ENCODE measurements at regions not wholly inside any gene's neighbourhood (a gene's known extent, or its start where the extent isn't known, plus 50 kb on each side); places are given as distances from the start of the nearest gene placed in this dataset.
"Not testable (repeated sequence)": the region's sequence is repeated elsewhere in the genome, so short reads cannot be mapped to it uniquely, and the experiment has no call there.

- DNase-seq, result no peak
These were observed 201.2 kb downstream of the FAM43A start for GRCh38 chr3:194886836-194887235.

DNA sequence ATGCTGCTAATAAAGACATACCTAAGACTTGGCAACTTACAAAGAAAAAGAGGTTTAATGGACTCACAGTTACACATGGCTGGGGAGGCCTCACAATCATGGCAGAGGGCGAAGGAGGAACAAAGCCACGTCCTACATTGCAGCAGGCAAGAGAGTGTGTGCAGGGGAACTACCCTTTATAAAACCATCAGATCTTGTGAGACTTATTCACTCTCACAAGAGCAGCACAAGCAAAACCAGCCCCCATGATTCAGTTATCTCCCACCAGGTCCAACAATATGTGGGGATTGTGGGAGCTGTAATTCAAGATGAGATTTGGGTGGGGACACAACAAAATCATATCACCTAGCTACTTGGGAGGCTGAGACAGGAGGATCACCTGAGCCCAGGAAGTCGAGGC is 202.4 kb downstream of the FAM43A start:
- DNase-seq, result not testable (repeated sequence)

- DNase-seq, result no peak
These were observed 203.2 kb downstream of the FAM43A start for GRCh38 chr3:194888916-194889315.

DNA sequence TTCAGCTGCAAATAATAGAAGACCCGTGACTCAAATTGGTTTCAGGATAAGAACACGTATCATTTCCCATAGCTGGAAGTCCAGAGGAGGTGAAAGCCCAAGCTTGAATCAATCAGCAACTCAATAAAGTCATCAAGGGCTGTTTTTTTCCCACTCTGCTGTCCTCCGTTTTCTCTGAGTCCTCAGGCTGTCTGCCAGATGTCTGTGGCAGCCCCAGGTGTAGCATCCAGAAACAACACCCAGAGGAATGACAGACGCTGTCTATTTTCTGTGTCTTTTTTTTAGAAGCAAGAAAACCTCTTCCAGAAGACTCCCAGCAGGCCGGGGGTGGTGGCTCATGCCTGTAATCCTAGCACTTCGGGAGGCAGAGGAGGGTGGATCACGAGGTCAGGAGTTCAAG is 204.4 kb downstream of the FAM43A start:
- no peak for DNase-seq

GRCh38 chr3:194893121-194893987 is 207.7 kb downstream of the FAM43A start:
- DNase-seq, result no peak

GRCh38 chr3:194894538-194894937 is 208.9 kb downstream of the FAM43A start:
- no peak for DNase-seq

DNA sequence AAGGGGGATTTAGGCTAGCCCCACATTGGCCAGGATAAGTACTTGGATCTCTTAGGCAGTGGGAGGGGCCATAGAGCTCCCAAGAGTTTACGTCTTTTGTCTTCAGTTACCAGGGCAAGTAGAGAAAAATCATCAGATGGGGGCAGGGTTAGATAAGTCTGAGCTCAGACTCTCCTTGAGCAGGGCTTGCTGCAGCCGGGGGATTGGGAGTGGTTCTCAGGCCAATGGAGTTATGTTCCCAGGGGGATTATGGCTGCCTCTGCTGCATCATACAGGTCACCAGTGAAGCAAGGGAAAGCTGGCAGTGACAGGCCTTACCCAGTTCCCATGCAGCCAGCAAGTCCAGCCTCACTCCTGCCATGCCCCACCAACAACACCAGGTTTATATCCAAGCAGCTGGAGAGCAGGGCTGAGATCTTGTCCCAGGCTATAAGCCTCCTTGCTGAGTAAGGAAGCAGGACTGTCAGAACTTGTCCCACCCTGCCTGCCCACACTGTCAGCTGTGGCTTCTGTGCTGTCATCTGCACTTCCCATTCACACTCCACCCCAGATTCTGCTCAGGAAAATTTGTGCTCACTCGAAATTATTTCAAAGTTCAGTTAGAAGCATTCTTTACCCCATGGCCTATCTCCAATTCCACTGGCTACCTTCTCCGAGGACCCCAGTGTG is 215.3 kb downstream of the FAM43A start:
- no peak for DNase-seq

- DNase-seq, result not testable (repeated sequence)
These were observed 217.8 kb downstream of the FAM43A start for GRCh38 chr3:194903447-194903846.

DNA sequence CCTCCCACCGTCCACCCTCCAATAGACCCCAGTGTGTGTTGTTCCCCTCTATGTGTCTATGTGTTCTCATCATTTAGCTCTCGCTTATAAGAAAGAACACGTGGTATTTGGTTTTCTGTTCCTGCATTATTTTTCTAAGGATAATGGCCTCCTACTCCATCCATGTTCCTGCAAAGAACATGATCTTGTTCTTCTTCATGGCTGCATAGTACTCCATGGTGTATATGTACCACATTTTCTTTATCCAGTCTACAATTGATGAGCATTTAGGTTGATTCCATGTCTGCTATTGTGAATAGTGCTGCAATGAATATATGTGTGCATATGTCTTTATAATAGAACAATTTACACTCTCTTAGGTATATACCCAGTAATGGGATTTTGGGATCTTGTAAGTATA is 219.3 kb downstream of the FAM43A start:
- not testable (repeated sequence) for DNase-seq

- no peak for DNase-seq
These were observed 220.0 kb downstream of the FAM43A start for GRCh38 chr3:194905696-194906095.

- no peak for DNase-seq
These were observed 220.5 kb downstream of the FAM43A start for GRCh38 chr3:194906229-194906629.

- no peak for DNase-seq
These were observed 221.4 kb downstream of the FAM43A start for GRCh38 chr3:194906970-194907629.

DNA sequence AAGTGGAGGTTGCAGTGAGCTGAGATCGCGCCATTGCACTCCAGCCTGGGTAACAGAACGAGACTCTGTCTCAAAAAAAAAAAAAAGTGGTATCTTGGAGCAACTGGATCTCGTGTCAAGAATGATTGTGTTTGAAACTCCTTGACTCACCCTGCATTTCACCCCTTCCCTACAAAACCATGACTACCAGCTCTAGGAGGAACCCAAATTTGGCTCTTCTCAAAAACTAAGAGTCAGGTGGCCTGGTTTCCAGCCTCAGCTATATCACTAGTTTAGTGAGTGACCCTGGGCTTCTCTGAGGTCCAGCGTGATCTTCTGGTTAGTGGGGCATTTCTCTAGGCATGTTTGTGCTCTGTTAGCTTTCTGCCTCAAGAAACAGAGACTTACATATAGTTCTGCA is 222.1 kb downstream of the FAM43A start:
- DNase-seq, result no peak

- DNase-seq, result no peak
These were observed 222.8 kb downstream of the FAM43A start for GRCh38 chr3:194908496-194908895.

- DNase-seq, result no peak
These were observed 223.3 kb downstream of the FAM43A start for GRCh38 chr3:194908972-194909371.

DNA sequence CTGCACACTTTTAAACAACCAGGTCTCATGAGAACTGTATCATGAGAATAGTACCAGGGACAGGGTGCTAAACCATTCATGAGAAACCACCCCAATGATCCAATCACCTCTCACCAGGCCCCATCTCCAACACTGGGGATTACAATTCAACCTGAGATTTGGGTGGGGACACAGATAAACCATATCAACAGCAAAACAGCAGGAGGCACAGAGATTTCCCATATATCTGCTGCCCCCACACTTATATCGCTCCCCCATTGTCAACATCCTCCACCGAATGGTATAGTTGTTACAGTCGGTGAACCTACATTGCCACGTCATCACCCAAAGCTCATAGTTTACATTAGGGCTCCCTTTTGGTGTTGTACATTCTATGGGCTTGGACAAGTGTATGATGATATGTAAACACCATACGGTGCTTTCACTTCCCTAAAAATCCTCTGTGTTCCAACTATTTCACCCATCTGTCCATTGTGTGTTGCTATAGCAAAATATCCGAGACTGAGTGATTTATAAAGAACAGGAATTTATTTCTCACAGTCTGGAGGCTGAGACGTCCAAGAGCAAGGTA is 224.8 kb downstream of the FAM43A start:
- DNase-seq, result no peak

- no peak for DNase-seq
These were observed 227.6 kb downstream of the FAM43A start for GRCh38 chr3:194913316-194913715.

DNA sequence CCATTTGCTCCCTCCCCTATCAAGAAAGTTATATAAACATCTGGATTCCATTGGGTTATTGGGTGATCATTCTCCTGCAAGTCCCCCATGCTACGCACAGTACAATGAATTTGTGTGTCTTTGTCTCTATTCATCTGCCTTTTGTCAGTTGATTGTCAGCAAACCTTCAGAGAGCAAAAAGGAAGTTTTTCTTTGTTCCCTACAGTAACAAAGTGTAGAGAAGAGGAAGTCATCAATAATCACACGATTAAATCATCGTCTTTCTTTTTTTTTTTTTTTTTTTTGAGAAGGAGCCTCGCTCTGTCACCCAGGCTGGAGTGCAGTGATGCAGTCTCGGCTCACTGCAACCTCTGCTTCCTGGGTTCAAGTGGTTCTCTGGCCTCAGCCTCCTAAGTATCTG is 239.2 kb downstream of the FAM43A start:
- DNase-seq, result not testable (repeated sequence)

- DNase-seq, result no peak
These were observed 239.9 kb downstream of the FAM43A start for GRCh38 chr3:194925614-194926013.

DNA sequence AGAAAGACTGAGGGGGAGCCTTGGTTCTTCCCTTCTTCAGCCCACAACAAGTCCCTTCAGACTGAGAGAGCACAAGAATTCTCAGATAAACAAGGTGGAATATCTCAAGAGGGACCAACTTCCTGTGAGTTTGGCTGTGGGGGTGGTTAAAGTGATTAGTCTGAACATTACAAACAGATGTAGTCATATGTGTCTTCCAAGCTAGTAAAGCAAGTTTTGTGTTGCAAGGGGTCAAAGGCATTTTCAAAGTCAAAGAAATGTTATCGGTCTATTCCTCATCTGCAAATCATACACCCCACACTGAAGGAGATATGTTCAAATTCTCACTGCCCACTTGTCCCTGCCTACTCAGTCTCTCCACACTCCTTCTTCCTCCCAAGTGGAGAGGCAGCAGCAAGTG is 242.5 kb downstream of the FAM43A start:
- DNase-seq, result no peak

DNA sequence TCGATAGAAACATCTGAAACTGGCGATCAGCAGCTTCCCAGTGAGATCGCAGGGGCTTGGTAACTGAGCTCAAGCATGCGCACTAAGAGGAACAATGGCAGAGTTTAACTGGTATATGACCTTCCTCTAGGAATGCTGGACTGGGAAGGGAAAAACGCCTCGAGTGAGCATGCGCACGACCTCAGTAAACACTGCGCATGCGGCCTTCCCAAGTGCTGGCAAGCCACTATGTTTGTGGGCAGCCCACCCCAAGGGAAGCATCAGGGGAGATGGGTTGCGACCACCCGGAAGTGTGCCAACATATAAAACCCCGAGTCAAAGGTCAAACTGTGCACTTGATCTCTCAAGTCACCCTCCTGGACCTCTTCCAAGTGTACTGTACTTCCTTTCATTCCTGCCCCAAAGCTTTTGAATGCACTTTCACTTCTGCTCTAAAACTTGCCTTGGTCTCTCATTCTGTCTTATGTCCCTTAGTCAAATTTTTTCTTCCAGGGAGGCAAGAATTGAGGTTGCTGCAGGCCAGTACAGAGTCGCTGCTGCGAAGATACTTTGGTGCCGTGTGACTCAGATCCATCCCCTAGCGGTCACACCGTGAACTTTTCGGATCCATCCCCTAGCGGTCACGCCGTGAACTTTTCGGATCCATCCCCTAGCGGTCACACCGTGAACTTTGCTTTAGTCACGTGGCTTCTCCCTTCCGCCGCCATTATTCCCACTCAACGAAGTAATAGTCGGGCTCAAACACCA is 243.3 kb downstream of the FAM43A start:
- DNase-seq, result no peak

DNA sequence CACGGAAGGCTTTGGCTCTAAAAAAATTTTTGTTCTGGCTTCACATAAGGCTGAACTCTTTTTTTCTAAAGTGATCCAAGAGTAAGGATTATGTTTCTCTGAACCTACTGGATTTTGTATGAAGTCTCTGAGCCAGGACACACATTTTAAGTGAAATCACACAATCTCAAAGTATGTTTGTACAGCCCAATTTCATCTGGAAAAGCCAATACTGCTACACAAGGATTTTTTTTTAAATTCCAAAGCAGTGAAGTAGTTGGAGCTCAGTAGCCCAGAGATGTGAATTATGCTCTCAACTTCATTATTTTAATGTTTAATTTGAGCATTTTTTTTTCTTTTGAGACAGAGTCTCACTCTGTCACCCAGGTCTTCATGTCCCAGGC is 243.9 kb downstream of the FAM43A start:
- DNase-seq, result no peak
